ENCODE measurements at regions not wholly inside any gene's neighbourhood (a gene's known extent, or its start where the extent isn't known, plus 50 kb on each side); places are given as distances from the start of the nearest gene placed in this dataset.
A peak's percentile ranks its signal among the peaks of the same experiment; 100 is the strongest.
"Not testable (repeated sequence)": the region's sequence is repeated elsewhere in the genome, so short reads cannot be mapped to it uniquely, and the experiment has no call there.

GRCh38 chr1:209155546-209155945 is 428.0 kb upstream of the CAMK1G start:
- no peak for DNase-seq

DNA sequence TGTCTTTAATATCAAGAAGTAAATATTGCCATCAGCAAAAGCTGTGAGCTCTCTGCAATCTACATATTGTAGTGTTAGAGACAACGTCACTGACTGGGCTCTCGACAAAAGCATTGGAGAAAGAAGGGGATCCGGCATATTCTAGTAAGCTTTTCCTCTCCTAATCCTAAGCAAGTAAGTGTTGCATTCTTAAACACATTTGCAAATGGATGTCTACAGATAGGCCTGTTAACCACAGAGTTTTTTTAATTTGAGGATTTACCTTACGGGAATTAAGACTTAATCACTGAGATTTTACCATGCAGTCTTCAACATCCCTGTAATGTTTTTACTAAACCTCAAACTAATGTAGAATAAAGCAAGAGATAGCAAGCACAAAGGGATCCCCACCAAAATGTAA is 426.5 kb upstream of the CAMK1G start:
- DNase-seq, result no peak

GRCh38 chr1:209157546-209158249 is 425.8 kb upstream of the CAMK1G start:
- no peak for DNase-seq

GRCh38 chr1:209158851-209159250 is 424.7 kb upstream of the CAMK1G start:
- DNase-seq, result no peak

DNA sequence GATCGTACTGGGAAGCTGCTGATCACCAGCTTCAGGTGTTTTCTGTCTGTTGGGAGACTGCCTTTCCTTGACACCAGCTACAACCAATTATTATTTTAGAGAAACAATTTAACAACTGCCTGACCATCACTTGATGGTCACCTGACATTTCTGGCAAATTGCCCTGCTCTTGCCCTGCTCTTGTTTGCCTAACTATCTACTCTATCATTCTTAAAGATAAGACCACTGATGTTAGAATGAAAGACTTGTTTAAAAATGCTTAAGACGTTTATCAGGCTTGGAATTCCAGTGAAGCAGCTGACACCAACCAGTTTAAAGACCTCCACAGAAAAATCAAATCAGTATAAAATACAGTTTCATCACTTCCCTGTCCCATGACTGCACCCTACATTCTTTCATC is 423.3 kb upstream of the CAMK1G start:
- DNase-seq, result no peak

GRCh38 chr1:209162651-209163050 is 420.9 kb upstream of the CAMK1G start:
- no peak for DNase-seq

GRCh38 chr1:209168204-209168603 is 415.3 kb upstream of the CAMK1G start:
- DNase-seq, result no peak

- no peak for DNase-seq
Measured at GRCh38 chr1:209171151-209171550, 412.4 kb upstream of the CAMK1G start.

GRCh38 chr1:209172286-209172685 is 411.2 kb upstream of the CAMK1G start:
- no peak for DNase-seq

DNA sequence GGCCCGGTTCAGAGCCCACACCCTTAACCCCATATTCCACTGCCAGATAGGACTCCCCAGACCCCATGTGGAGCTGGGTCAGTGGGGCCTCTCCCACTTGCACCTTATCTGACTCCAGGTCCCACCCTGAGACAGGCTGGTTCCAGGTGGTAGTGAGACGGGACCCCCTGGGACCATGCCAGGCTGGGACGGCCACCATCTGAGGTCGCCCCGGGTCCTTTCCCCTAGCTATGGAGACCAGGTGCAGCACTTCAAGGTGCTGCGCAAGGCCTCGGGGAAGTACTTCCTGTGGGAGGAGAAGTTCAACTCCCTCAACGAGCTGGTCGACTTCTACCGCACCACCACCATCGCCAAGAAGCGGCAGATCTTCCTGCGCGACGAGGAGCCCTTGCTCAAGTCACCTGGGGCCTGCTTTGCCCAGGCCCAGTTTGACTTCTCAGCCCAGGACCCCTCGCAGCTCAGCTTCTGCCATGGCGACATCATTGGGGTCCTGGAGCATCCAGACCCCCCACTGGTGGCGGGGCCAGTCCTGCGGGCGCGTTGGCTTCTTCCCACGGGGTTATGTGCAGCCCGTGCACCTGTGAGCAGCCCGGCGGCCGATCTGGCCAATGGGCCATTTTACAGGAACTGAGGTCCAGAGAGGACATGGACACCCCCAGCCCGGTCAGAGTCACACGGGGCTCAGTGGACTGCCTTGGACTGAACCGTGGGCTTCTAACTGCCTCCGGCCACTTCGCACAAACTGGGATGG is 410.5 kb upstream of the CAMK1G start:
- not testable (repeated sequence) for DNase-seq

- DNase-seq, result not testable (repeated sequence)
Measured at GRCh38 chr1:209173796-209174195, 409.7 kb upstream of the CAMK1G start.

DNA sequence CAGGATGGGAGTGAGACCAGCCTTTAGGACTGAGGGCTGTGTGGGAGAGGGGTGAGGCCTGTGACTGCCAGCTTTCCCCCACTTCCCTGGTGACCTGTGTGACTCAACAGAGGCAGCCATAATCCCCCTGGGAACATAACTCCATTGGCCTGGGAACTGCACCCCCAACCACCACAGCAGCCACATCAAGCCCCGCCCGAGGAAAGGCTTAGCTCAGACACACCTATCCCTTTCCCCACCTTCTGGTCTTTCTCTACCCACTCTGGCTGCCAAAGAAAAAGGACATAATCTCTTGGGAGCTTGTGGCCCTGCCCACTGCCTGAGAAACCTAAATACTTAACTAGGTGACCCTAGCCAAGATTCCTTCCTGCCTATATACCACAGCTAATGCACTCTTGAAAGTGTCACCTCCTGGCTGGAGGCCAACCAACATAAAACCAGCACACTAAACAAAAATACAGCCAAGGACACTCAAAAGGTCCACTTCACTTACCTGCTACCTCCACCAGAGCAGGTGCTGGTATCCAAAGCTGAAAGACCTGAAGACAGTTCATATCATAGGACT is 406.6 kb upstream of the CAMK1G start:
- peak; percentile 91 for DNase-seq

DNA sequence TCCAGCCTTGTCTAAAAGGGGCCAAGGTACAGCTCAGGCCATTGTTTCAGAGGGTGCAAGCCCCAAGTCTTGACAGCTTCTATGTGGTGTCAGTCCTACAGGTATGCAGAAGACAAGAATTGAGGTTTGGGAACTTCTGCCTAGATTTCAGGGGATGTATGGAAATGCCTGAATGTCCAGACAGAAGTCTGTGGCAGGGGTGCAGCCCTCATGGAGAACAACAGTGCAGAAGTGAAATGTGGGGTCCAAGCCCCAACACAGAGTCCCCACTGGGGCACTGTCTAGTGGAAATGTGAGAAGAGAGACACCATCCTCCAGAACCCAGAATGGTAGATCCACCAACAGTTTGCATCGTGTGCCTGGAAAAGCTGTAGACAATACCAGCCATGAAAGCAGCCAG is 400.3 kb upstream of the CAMK1G start:
- DNase-seq, result no peak

GRCh38 chr1:209187589-209187988 is 395.9 kb upstream of the CAMK1G start:
- DNase-seq, result no peak

DNA sequence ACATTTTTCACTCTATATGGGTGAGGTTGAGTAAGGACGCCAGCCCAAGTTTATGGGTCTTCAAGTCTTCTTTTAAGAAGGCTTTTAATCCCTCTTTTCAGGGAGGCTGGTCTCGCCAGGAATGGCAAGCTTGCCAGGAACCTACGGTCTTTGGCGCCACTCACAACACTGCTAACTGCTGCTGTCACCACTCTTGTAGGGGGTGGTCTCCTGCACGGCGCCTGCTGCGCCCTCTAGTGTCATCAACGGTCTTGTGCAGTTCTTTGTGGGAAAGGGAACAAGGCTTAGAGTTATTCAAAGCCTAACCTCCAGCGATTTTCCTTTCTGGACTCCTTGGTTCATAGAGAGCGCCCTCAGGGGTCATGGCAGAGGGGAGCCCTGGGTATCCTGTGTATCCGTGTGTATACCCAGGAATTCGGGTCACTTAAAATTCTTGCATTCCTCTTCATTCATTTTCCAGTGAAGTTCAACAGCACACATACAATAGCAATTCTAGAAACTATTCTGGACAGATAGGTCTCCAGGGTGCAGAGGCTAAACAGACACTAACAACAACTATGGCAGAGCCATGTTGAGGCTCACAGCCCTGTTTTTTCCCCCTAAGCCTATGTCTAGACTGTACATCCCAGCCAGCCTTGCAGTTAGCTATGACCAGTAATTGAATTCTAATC is 392.8 kb upstream of the CAMK1G start:
- DNase-seq, result peak; percentile 82

DNA sequence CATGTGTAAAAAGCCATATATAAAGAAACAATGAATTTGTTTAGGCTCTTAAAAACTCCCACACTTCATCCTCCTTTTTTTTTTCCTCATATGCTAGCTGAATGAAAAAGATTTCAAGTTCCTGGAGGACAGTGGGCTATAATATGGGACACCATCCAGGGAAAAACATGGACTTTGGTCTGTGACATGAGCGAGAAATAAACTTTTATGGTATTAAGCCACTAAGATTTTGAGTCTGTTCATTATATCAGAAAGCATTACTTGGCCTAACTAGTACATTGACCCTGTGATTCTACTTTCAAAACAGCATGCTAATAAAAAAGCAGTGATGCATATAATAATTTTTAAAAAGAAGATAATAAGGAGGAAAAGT is 392.3 kb upstream of the CAMK1G start:
- no peak for DNase-seq

DNA sequence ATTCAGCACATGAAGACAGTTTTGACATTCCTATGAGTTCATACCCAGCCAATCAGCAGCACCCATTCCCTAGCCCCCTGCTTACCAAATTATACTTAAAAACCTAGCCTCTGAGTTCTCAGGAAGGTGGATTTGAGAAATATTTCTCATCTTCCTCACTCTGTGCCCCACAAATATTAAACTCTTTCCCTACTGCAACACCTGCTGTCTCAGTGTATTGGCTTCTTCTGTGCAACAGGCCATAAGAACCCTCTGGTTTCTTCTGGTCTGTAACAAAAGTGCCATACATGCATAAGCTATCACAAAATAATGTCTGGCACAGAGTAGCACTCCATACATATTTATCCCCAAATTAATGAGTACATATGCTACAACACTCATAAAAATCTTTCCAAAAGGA is 387.4 kb upstream of the CAMK1G start:
- DNase-seq, result no peak

GRCh38 chr1:209198961-209199750 is 384.4 kb upstream of the CAMK1G start:
- DNase-seq, result no peak

- peak; percentile 23 for DNase-seq
Measured at GRCh38 chr1:209199822-209200221, 383.7 kb upstream of the CAMK1G start.

GRCh38 chr1:209202321-209202720 is 381.2 kb upstream of the CAMK1G start:
- DNase-seq, result not testable (repeated sequence)

DNA sequence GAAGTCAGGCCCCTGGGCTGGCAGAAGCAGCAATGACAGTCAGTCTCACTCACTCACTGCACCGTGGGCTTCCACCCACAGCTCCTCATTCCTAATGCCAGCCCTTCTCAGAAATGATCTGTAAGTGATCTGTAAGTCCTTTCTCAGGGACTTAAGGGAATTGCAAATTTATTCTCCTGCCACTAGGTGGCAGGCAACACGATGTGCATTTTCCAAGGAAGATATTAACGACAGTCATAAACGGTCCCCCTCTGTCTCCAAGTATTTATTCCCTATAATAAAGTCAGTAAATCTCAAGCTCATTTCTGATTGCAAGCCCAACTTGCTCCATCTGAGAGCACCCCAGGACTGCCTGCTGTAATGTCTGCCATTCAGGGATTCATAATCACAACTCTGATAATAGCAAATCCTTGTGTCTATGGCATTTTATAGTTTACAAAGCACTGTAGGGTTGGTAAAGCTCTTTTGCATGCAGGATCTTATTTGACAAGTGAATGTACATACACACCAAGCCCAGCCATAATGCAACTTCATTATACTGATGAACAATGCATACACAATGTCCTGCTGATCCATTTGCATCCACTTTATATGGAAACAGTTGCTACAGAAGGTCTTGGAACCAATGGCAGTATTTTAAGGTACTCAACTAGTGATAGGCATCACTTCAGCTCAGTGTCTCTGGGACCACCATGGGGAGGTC is 380.5 kb upstream of the CAMK1G start:
- DNase-seq, result peak; percentile 63

DNA sequence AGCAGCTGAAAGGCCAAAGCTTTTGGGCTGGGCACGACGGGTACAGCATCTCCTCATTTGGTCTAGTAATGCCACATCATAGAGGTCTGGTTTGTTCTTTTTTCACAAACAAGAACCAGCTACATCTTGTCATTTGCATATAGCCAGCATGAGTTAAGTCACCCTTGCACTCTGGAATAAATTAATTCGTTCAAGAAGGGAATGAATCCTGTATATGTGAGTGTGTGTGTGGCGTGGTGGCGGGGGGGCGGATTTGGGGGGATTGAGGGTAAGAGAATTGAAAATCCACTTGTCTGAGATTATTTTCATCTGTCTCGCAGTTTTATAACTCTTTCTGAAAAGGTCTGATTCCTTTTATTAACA is 380.0 kb upstream of the CAMK1G start:
- no peak for DNase-seq

All from RPMI8226 (cell line).